CD14-positive monocyte (primary cell): ENCODE measurements at regions not wholly inside any gene's neighbourhood (a gene's known extent, or its start where the extent isn't known, plus 50 kb on each side); places are given as distances from the start of the nearest gene placed in this dataset.
"Not testable (repeated sequence)": the region's sequence is repeated elsewhere in the genome, so short reads cannot be mapped to it uniquely, and the experiment has no call there.

ENCODE experiments used
- DNase-seq, 3 donors: peaks; one replicate each; pipeline ENCODE4 v3.0.0-alpha.2; 2011 to 2022
- H2AFZ ChIP-seq: 2 replicates; pipeline ENCODE4 v1.6.0; 2012; ENCODE audit warnings: mild to moderate bottlenecking, low read depth, low read length, inconsistent platforms; ENCODE audit not compliant: insufficient read depth, poor library complexity, severe bottlenecking
- H3K27ac ChIP-seq, 2 donors: 1 replicate in 1 of 2; 2 replicates in 1 of 2; pipeline ENCODE4 v1.5.1; 2012 to 2013; ENCODE audit warnings: low read length in 2 of 2, control low read depth in 1 of 2, inconsistent platforms in 1 of 2, low read depth in 1 of 2, mild to moderate bottlenecking in 1 of 2
- H3K27me3 ChIP-seq, 2 donors: one replicate each; pipeline versions ENCODE4 v1.6.0 to v1.6.1; 2011 to 2013; ENCODE audit warnings: low read length in 2 of 2; ENCODE audit not compliant: control insufficient read depth in 2 of 2, insufficient read depth in 2 of 2
- H3K36me3 ChIP-seq, 2 donors: replicated peaks in 1 of 2; 1 replicate in 1 of 2; 2 replicates in 1 of 2; pipeline versions ENCODE4 v1.5.1 to v1.6.1; 2012 to 2013; ENCODE audit warnings: low read length in 2 of 2, control low read depth in 1 of 2, inconsistent platforms in 1 of 2, mild to moderate bottlenecking in 1 of 2; ENCODE audit not compliant: insufficient read depth in 2 of 2, control insufficient read depth in 1 of 2
- H3K4me1 ChIP-seq, 2 donors: 1 replicate in 1 of 2; 2 replicates in 1 of 2; pipeline versions ENCODE4 v1.5.1 to v1.6.1; 2012 to 2013; ENCODE audit warnings: low read length in 2 of 2, control low read depth in 1 of 2, inconsistent platforms in 1 of 2, mild to moderate bottlenecking in 1 of 2, moderate library complexity in 1 of 2; ENCODE audit not compliant: insufficient read depth in 2 of 2, control insufficient read depth in 1 of 2
- H3K4me2 ChIP-seq: replicated peaks from 2 replicates; pipeline ENCODE3; 2012; ENCODE audit warnings: low read length, moderate library complexity, mild to moderate bottlenecking; ENCODE audit not compliant: poor library complexity, severe bottlenecking; ENCODE audit errors: extremely low read depth
- H3K4me3 ChIP-seq, 3 experiments: fragments of 200-600 bp in 1 of 3; sonication (generic) in 1 of 3; replicated peaks in 1 of 3; 1 replicate in 2 of 3; 2 replicates in 1 of 3; pipeline ENCODE4 v1.5.1; 2011 to 2013; ENCODE audit warnings: low read length in 3 of 3, mild to moderate bottlenecking in 3 of 3, control low read depth in 2 of 3, low read depth in 2 of 3, inconsistent platforms in 1 of 3, moderate library complexity in 1 of 3
- H3K79me2 ChIP-seq: 2 replicates; pipeline ENCODE4 v1.6.0; 2012; ENCODE audit warnings: mild to moderate bottlenecking, control low read depth, inconsistent platforms, low read length, moderate library complexity; ENCODE audit not compliant: insufficient read depth
- H3K9ac ChIP-seq: 2 replicates; pipeline ENCODE4 v1.6.0; 2017; ENCODE audit warnings: low read length, mild to moderate bottlenecking; ENCODE audit not compliant: insufficient read depth, poor library complexity, severe bottlenecking
- H3K9me3 ChIP-seq, 2 donors: replicated peaks in 1 of 2; 1 replicate in 1 of 2; 2 replicates in 1 of 2; pipeline versions ENCODE4 v1.5.1 to v1.6.1; 2012 to 2013; ENCODE audit warnings: low read length in 2 of 2, control low read depth in 1 of 2; ENCODE audit not compliant: control insufficient read depth in 1 of 2, insufficient read depth in 1 of 2
- H4K20me1 ChIP-seq: 2 replicates; pipeline ENCODE4 v1.6.0; 2012; ENCODE audit warnings: mild to moderate bottlenecking, low read length, control low read depth, moderate library complexity; ENCODE audit not compliant: insufficient read depth
- H3K27ac Mint-ChIP-seq, 7 donors: one replicate each; pipeline ENCODE4 v1.8.0; 2020; ENCODE audit warnings: mild to moderate bottlenecking in 7 of 7, mixed read lengths in 7 of 7, moderate library complexity in 6 of 7, inconsistent platforms in 2 of 7
- H3K27me3 Mint-ChIP-seq, 3 donors: one replicate each; pipeline ENCODE4 v1.8.0; 2021 to 2022; ENCODE audit warnings: low read depth in 3 of 3, mild to moderate bottlenecking in 3 of 3, mixed read lengths in 3 of 3, moderate library complexity in 3 of 3, inconsistent platforms in 1 of 3
- H3K36me3 Mint-ChIP-seq, 2 donors: one replicate each; pipeline ENCODE4 v1.8.0; 2020; ENCODE audit warnings: mixed read lengths in 2 of 2, inconsistent platforms in 1 of 2, mild to moderate bottlenecking in 1 of 2
- H3K4me1 Mint-ChIP-seq: one replicate; pipeline ENCODE4 v1.8.0; 2020; ENCODE audit warnings: mild to moderate bottlenecking, mixed read lengths
- H3K4me3 Mint-ChIP-seq, 2 donors: one replicate each; pipeline ENCODE4 v1.8.0; 2020; ENCODE audit warnings: mild to moderate bottlenecking in 2 of 2, mixed read lengths in 2 of 2, moderate library complexity in 1 of 2
- H3K9me3 Mint-ChIP-seq, 7 donors: one replicate each; pipeline ENCODE4 v1.8.0; 2020 to 2022; ENCODE audit warnings: mixed read lengths in 7 of 7, mild to moderate bottlenecking in 6 of 7, moderate library complexity in 6 of 7, inconsistent platforms in 2 of 7
- WGBS: methylation state at CpG from one replicate; pipeline ENCODE4 v1.1.5; 2013; ENCODE audit warnings: missing lambda C conversion rate; ENCODE audit not compliant: insufficient coverage; 5-methylcytosine and 5-hydroxymethylcytosine counted together
- intact Hi-C, 2 donors: fragments of 100-400 bp; cut with micrococcal nuclease; formaldehyde crosslinking; loops; one replicate each; pipeline versions ENCODE4 v1.15.0 to v1.15.1; 2023
- TF ChIP-seq, protein P1 (sequence below): fragments of 200-600 bp; IDR thresholded peaks from one replicate; pipeline ENCODE4 v1.8.0; 2022; ENCODE audit warnings: antibody characterized with exemption, mild to moderate bottlenecking

DNA sequence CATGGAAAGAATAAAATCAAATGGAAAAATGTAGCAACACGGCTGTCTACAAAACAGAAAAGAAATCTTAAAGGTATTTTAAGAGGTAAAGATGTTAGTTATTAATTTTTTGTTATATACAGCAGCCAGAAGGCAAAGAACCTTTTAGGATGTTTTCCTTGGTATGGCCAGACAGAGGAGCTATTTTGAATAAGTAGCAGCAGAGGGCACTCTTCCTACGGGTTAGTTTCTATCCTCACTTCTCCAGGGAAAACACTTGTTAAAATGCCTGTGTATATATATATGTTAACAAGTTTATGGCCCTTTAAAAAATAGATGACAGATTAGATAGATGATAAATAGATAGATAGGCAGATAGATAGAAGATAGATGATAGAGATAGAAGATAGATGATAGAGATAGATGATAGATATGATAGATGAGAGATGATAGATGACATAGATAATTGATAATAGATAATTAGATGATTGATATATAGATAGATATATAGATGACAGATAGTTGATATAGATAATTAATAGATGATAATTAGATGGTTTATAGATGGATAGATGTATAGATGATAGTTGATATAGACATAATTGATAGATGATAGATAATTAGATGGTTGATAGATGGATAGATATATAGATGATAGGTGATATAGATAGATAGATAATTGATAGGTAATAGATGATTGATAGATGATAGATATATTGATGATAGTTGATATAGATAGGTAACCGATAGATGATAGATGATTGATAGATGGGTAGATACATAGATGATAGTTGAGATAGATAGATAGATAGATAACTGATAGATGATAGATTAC, 57.8 kb upstream of the WIPF3 start:
- Histone ChIP-seq H4K20me1 (no peaks in the 10 kb centered on the region), H3K4me1 (no peaks in the 10 kb centered on the region), H3K9me3 (no peaks in the 10 kb centered on the region), H3K4me3 (no peak overlapping the region), H3K27ac (no peak overlapping the region), H3K79me2 (no peaks in the 10 kb centered on the region), H3K27me3 (no peaks in the 10 kb centered on the region), H3K36me3 (no peaks in the 10 kb centered on the region), H3K4me2 (no peak overlapping the region), H3K9ac (no peak overlapping the region), H2AFZ (no peak overlapping the region)
- Mint-ChIP-seq H3K27me3 (peaks cover 0 to 2% (median 2%) of the 10 kb centered on the region in 3 donors), H3K4me1 (no peaks in the 10 kb centered on the region), H3K27ac (no peak overlapping the region), H3K36me3 (no peaks in the 10 kb centered on the region), H3K4me3 (no peak overlapping the region), H3K9me3 (peaks cover 0 to 2% (median 0%) of the 10 kb centered on the region in 7 donors)
- intact Hi-C loops: no loop called here
- TF ChIP-seq, protein P1, sequence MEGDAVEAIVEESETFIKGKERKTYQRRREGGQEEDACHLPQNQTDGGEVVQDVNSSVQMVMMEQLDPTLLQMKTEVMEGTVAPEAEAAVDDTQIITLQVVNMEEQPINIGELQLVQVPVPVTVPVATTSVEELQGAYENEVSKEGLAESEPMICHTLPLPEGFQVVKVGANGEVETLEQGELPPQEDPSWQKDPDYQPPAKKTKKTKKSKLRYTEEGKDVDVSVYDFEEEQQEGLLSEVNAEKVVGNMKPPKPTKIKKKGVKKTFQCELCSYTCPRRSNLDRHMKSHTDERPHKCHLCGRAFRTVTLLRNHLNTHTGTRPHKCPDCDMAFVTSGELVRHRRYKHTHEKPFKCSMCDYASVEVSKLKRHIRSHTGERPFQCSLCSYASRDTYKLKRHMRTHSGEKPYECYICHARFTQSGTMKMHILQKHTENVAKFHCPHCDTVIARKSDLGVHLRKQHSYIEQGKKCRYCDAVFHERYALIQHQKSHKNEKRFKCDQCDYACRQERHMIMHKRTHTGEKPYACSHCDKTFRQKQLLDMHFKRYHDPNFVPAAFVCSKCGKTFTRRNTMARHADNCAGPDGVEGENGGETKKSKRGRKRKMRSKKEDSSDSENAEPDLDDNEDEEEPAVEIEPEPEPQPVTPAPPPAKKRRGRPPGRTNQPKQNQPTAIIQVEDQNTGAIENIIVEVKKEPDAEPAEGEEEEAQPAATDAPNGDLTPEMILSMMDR: peak; percentile 63
- peak in 1 of 3 donors; percentile 0 for DNase-seq
- no CpG with 5 or more reads among the region's 3 CpGs for WGBS

DNA sequence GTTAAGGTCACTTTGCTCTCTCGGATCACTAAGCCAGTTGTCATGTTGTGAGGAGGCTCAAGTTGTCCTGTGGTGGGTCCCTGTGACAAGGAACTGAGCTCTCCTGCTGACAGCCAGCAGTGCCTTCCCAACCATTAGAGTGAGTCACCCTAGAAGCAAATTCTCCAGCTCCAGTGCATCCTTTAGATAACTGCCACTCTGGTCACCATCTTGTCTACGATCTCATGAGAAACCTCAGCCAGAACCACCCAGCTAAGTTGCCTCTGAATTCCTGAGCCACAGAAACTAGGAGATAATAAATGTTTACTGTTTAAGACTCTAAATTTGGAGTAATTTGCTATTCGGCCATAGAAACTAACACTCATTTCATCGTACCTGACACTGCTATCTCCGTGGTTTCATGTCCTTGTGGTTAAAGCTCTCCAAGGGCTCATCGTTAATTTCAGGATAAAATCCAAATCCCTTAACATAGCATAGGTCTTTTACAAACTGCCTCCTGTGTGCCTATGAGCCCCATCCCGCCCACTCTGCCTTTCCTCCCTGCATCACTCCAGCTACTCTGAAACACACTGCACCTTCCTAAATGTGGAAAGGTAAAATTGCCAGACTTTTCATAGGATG, 56.5 kb upstream of the WIPF3 start:
- Histone ChIP-seq H3K9me3 (no peaks in the 10 kb centered on the region), H4K20me1 (no peaks in the 10 kb centered on the region), H3K4me1 (no peaks in the 10 kb centered on the region), H3K9ac (no peak overlapping the region), H3K4me2 (no peak overlapping the region), H3K4me3 (no peak overlapping the region), H3K79me2 (no peaks in the 10 kb centered on the region), H3K36me3 (no peaks in the 10 kb centered on the region), H2AFZ (no peak overlapping the region), H3K27me3 (no peaks in the 10 kb centered on the region), H3K27ac (no peak overlapping the region)
- Mint-ChIP-seq H3K27me3 (peaks cover 0 to 2% (median 2%) of the 10 kb centered on the region in 3 donors), H3K4me1 (no peaks in the 10 kb centered on the region), H3K36me3 (no peaks in the 10 kb centered on the region), H3K4me3 (no peak overlapping the region), H3K27ac (peak overlapping the region in 1 of 7 donors; percentile 21), H3K9me3 (peaks cover 0 to 2% (median 0%) of the 10 kb centered on the region in 7 donors)
- WGBS: 81% methylated on average over 4 of the region's 7 CpGs
- intact Hi-C loops: no loop called here
- TF ChIP-seq, protein P1: no peak
- no peak for DNase-seq

GRCh38 chr7:29750373-29750940, 55.9 kb upstream of the WIPF3 start:
- DNase-seq, H3K4me2 ChIP-seq, H3K36me3 ChIP-seq, H3K27me3 Mint-ChIP-seq, H3K4me3 Mint-ChIP-seq, H4K20me1 ChIP-seq, H3K9ac ChIP-seq, H3K9me3 Mint-ChIP-seq, H3K4me1 ChIP-seq, H3K4me3 ChIP-seq, H3K27ac Mint-ChIP-seq, H3K79me2 ChIP-seq, intact Hi-C loops, H3K36me3 Mint-ChIP-seq, H3K27me3 ChIP-seq, H3K27ac ChIP-seq, H3K4me1 Mint-ChIP-seq, H2AFZ ChIP-seq, H3K9me3 ChIP-seq: not testable (repeated sequence)
- 100% methylated on average over 2 of the region's 4 CpGs for WGBS
